A549 (cell line): ENCODE measurements at regions not wholly inside any gene's neighbourhood (a gene's known extent, or its start where the extent isn't known, plus 50 kb on each side); places are given as distances from the start of the nearest gene placed in this dataset.

Source experiments
- ATAC-seq, 2 experiments: fragments of 200-7000 bp in 1 of 2; fragments of >200 bp in 1 of 2; cut with Nextera tagmentation in 1 of 2; cut with Tn5 transposase in 1 of 2; 3 replicates each; pipeline versions ENCODE4 v1.8.0 to v1.9.1; 2018 to 2020; ENCODE audit warnings: mild to moderate bottlenecking in 1 of 2, moderate library complexity in 1 of 2
- CTCF ChIA-PET: fragments of 300-600 bp; sonication (Branson Sonifier 250); formaldehyde crosslinking; extraction: SDS; loops from one replicate; lab custom pipeline; 2021; ENCODE audit warnings: antibody characterized with exemption, inconsistent platforms; lab: Yijun Ruan, JAX
- POLR2A ChIA-PET: fragments of 350-600 bp; formaldehyde crosslinking; extraction: SDS; loops from one replicate; lab custom pipeline; 2021; ENCODE audit warnings: antibody characterized with exemption, inconsistent platforms; lab: Yijun Ruan, JAX
- DNase-seq, 2 experiments: peaks; one replicate each; pipeline versions ENCODE4 v3.0.0 to v3.0.0-alpha.2; 2011 to 2016; ENCODE audit warnings: low read depth in 1 of 2, low spot score in 1 of 2
- FAIRE-seq: peaks from 2 replicates; lab custom pipeline; 2011; peaks lifted over from hg19 to GRCh38; lab: Jason Lieb, UNC
- H3K27ac ChIP-seq, 2 experiments: fragments of >200 bp; sonication (Bioruptor Twin); formaldehyde crosslinking; 3 replicates each; pipeline ENCODE4 v1.5.1; 2016 to 2017
- H3K4me1 ChIP-seq: fragments of >200 bp; sonication (Bioruptor Twin); formaldehyde crosslinking; 3 replicates; pipeline ENCODE4 v1.6.1; 2016
- H3K4me2 ChIP-seq: fragments of >200 bp; sonication (Bioruptor Twin); formaldehyde crosslinking; 3 replicates; pipeline ENCODE4 v1.6.1; 2016
- H3K4me3 ChIP-seq: fragments of >200 bp; sonication (Bioruptor Twin); formaldehyde crosslinking; 3 replicates; pipeline ENCODE4 v1.5.1; 2016
- H3K9me3 ChIP-seq: fragments of >200 bp; sonication (Bioruptor Twin); formaldehyde crosslinking; 3 replicates; pipeline ENCODE4 v1.6.1; 2016
- BCL3 ChIP-seq: fragments of >200 bp; sonication (Bioruptor Twin); formaldehyde crosslinking; IDR thresholded peaks from 3 replicates; pipeline ENCODE4 v1.6.1; 2016
- CBX2 ChIP-seq: fragments of 200-600 bp; sonication (generic); IDR thresholded peaks from 2 replicates; pipeline ENCODE4 v1.6.1; 2016; ENCODE audit warnings: low read depth, mild to moderate bottlenecking, borderline replicate concordance
- CBX8 ChIP-seq: fragments of 200-600 bp; sonication (generic); IDR thresholded peaks from 2 replicates; pipeline ENCODE4 v1.6.1; 2016
- CEBPB ChIP-seq, 2 experiments: fragments of >200 bp in 1 of 2; sonication (Bioruptor Twin) in 1 of 2; formaldehyde crosslinking in 1 of 2; IDR thresholded peaks; 2 replicates each; pipeline ENCODE4 v1.6.1; 2012 to 2016
- E2F6 ChIP-seq: IDR thresholded peaks from 2 replicates; pipeline ENCODE4 v1.6.1; 2012; ENCODE audit warnings: low read depth, borderline replicate concordance
- ELK1 ChIP-seq: fragments of 150-350 bp; IDR thresholded peaks from 2 replicates; pipeline ENCODE4 v1.6.1; 2014; ENCODE audit warnings: low read depth, mild to moderate bottlenecking, low read length
- FOSB ChIP-seq: fragments of 250-450 bp; sonication (Bioruptor Pico); IDR thresholded peaks from 2 replicates; pipeline ENCODE4 v1.5.0; 2020; ENCODE audit warnings: mild to moderate bottlenecking, moderate library complexity
- GATA3 ChIP-seq: IDR thresholded peaks from 2 replicates; pipeline ENCODE4 v1.6.1; 2012; ENCODE audit warnings: borderline replicate concordance
- HDAC2 ChIP-seq: fragments of 200-600 bp; sonication (generic); IDR thresholded peaks from 2 replicates; pipeline ENCODE4 v1.6.1; 2016
- HOXA7 ChIP-seq: fragments of 250-450 bp; sonication (Bioruptor Pico); IDR thresholded peaks from 2 replicates; pipeline ENCODE4 v1.5.0; 2020; ENCODE audit warnings: mild to moderate bottlenecking, moderate library complexity
- HOXB13 ChIP-seq: fragments of 250-450 bp; sonication (Bioruptor Pico); IDR thresholded peaks from 2 replicates; pipeline ENCODE4 v1.5.0; 2020; ENCODE audit warnings: low read depth, mild to moderate bottlenecking, moderate library complexity
- HOXB5 ChIP-seq: fragments of 250-450 bp; sonication (Bioruptor Pico); IDR thresholded peaks from 2 replicates; pipeline ENCODE4 v1.5.0; 2020; ENCODE audit warnings: mild to moderate bottlenecking, moderate library complexity
- JUN ChIP-seq, 2 experiments: fragments of >200 bp; sonication (Bioruptor Twin); formaldehyde crosslinking; IDR thresholded peaks; 2 replicates in 1 of 2; 3 replicates in 1 of 2; pipeline ENCODE4 v1.6.1; 2016 to 2017
- KDM1A ChIP-seq: fragments of 200-600 bp; sonication (generic); IDR thresholded peaks from 2 replicates; pipeline ENCODE4 v1.6.1; 2016; ENCODE audit warnings: low read depth, mild to moderate bottlenecking
- KDM5A ChIP-seq: fragments of 200-600 bp; sonication (generic); IDR thresholded peaks from 2 replicates; pipeline ENCODE4 v1.6.1; 2016; ENCODE audit warnings: antibody characterized with exemption, mild to moderate bottlenecking
- MYC ChIP-seq: IDR thresholded peaks from 2 replicates; pipeline ENCODE4 v1.6.1; 2012; ENCODE audit warnings: mild to moderate bottlenecking, inconsistent platforms, low read length, improper control_type of control experiment, borderline replicate concordance
- NFE2L2 ChIP-seq: fragments of 150-350 bp; conservative IDR thresholded peaks from 2 replicates; pipeline ENCODE4 v1.6.1; 2014; ENCODE audit warnings: low read length
- NPAS2 ChIP-seq: fragments of 250-450 bp; sonication (Bioruptor Pico); IDR thresholded peaks from 2 replicates; pipeline ENCODE4 v1.8.0; 2022; ENCODE audit warnings: mild to moderate bottlenecking, moderate library complexity, borderline replicate concordance
- NR3C1 ChIP-seq: fragments of >200 bp; sonication (Bioruptor Twin); formaldehyde crosslinking; IDR thresholded peaks from 3 replicates; pipeline ENCODE4 v1.6.1; 2017
- PHF8 ChIP-seq: fragments of 200-600 bp; sonication (generic); IDR thresholded peaks from 2 replicates; pipeline ENCODE4 v1.6.1; 2016; ENCODE audit warnings: low read depth, mild to moderate bottlenecking, antibody characterized with exemption, moderate library complexity, borderline replicate concordance
- RAD21 ChIP-seq, 2 experiments: fragments of >200 bp in 1 of 2; sonication (Bioruptor Twin) in 1 of 2; formaldehyde crosslinking in 1 of 2; IDR thresholded peaks in 1 of 2; conservative IDR thresholded peaks in 1 of 2; 2 replicates in 1 of 2; 3 replicates in 1 of 2; pipeline ENCODE4 v1.6.1; 2012 to 2018; ENCODE audit warnings: inconsistent platforms in 1 of 2
- RCOR1 ChIP-seq: fragments of 150-350 bp; IDR thresholded peaks from 2 replicates; pipeline ENCODE4 v1.6.1; 2014; ENCODE audit warnings: antibody characterized with exemption, low read length, low read depth
- REST ChIP-seq: fragments of 200-600 bp; sonication (generic); IDR thresholded peaks from 2 replicates; pipeline ENCODE4 v1.6.1; 2016; ENCODE audit warnings: antibody characterized with exemption, mild to moderate bottlenecking, moderate library complexity
- RFX5 ChIP-seq: fragments of 450-650 bp; IDR thresholded peaks from 2 replicates; pipeline ENCODE4 v1.7.1; 2014; ENCODE audit warnings: antibody characterized with exemption, mild to moderate bottlenecking, moderate library complexity
- RNF2 ChIP-seq: fragments of 200-600 bp; sonication (generic); IDR thresholded peaks from 2 replicates; pipeline ENCODE4 v1.6.1; 2016; ENCODE audit warnings: low read depth, mild to moderate bottlenecking, antibody characterized with exemption, moderate library complexity, borderline replicate concordance
- SREBF2 ChIP-seq: fragments of 450-650 bp; IDR thresholded peaks from 2 replicates; pipeline ENCODE4 v1.6.1; 2014; ENCODE audit warnings: mild to moderate bottlenecking, moderate library complexity
- TFCP2L1 ChIP-seq: fragments of 250-450 bp; sonication (Bioruptor Pico); IDR thresholded peaks from 2 replicates; pipeline ENCODE4 v1.5.0; 2021; ENCODE audit warnings: mild to moderate bottlenecking
- TP53 ChIP-seq: fragments of 250-450 bp; sonication (Bioruptor Pico); IDR thresholded peaks from 2 replicates; pipeline ENCODE4 v1.5.0; 2021; ENCODE audit warnings: mild to moderate bottlenecking, moderate library complexity
- ZNF302 ChIP-seq: fragments of 250-450 bp; sonication (Bioruptor Pico); IDR thresholded peaks from 2 replicates; pipeline ENCODE4 v1.9.0; 2021; ENCODE audit warnings: inconsistent platforms, mild to moderate bottlenecking, moderate library complexity
- WGBS: methylation state at CpG from one replicate; pipeline ENCODE4 v1.1.6; 2017; ENCODE audit errors: missing lambda C conversion rate; 5-methylcytosine and 5-hydroxymethylcytosine counted together

- Histone ChIP-seq H3K4me2 (no peak overlapping the region), H3K9me3 (no peaks in the 10 kb centered on the region), H3K4me1 (peaks cover 12% of the 10 kb centered on the region), H3K4me3 (no peak overlapping the region), H3K27ac (no peak overlapping the region)
- POLR2A ChIA-PET, result no interaction called here
- CTCF ChIA-PET, result interaction anchor here (0.9 to 1.2 kb wide), 2 partner anchors 78 to 485 kb away, joined by 3 read pairs; no protein-coding TSS in a partner anchor
- DNase-seq, result no peak
- 81% methylated on average over 5 of the region's 5 CpGs for WGBS
- FAIRE-seq, result no peak
- TF ChIP-seq GATA3 (no peak), TFCP2L1 (CRISPR knock-in tag) (no peak), NR3C1 (no peak), RFX5 (no peak), REST (no peak), E2F6 (no peak), KDM5A (no peak), MYC (no peak), CBX8 (no peak), BCL3 (no peak), HOXB13 (CRISPR knock-in tag) (no peak), ELK1 (no peak), CEBPB (IDR thresholded peaks at IDR 0.05) (no peak), HOXA7 (CRISPR knock-in tag) (no peak), RCOR1 (no peak), TP53 (CRISPR knock-in tag) (no peak), PHF8 (no peak), CBX2 (no peak), NPAS2 (no peak), HOXB5 (CRISPR knock-in tag) (no peak)
- ATAC-seq, result no peak
Measured at GRCh38 chr12:90027889-90028634, 319.4 kb upstream of the ATP2B1 start.

GRCh38 chr12:90027041-90027440 is 318.4 kb upstream of the ATP2B1 start:
- ChIA-PET POLR2A (no interaction called here), CTCF (no interaction called here)
- H3K4me1 ChIP-seq, result peaks cover 12% of the 10 kb centered on the region
- H3K27ac ChIP-seq, result peak overlapping the region in 1 of 2 experiments; percentile 41; a peak in 1 of 6 replicates
- no peak for ATAC-seq
- no peak for TF ChIP-seq SREBF2
- no peak for TF ChIP-seq MYC
- no peak for TF ChIP-seq CEBPB (IDR thresholded peaks at IDR 0.05)
- TF ChIP-seq ZNF302 (CRISPR knock-in tag), result no peak
- no peak for TF ChIP-seq NFE2L2
- TF ChIP-seq FOSB, result no peak
- TF ChIP-seq HDAC2, result no peak
- no peak for TF ChIP-seq RNF2
- no peak for TF ChIP-seq KDM1A
- TF ChIP-seq RAD21 (conservative IDR thresholded peaks at IDR 0.05 in 1 of 2, IDR thresholded peaks at IDR 0.05 in 1 of 2), result no peak
- no peak for TF ChIP-seq JUN (IDR thresholded peaks at IDR 0.05)
- no peak for DNase-seq
- no peak overlapping the region for H3K4me2 ChIP-seq
- no peaks in the 10 kb centered on the region for H3K9me3 ChIP-seq
- H3K4me3 ChIP-seq, result no peak overlapping the region
- peak; percentile 36 for FAIRE-seq
